CD14-positive monocyte (primary cell): ENCODE measurements at regions not wholly inside any gene's neighbourhood (a gene's known extent, or its start where the extent isn't known, plus 50 kb on each side); places are given as distances from the start of the nearest gene placed in this dataset.

Source experiments
- DNase-seq, 3 donors: peaks; one replicate each; pipeline ENCODE4 v3.0.0-alpha.2; 2011 to 2022
- H2AFZ ChIP-seq: 2 replicates; pipeline ENCODE4 v1.6.0; 2012; ENCODE audit warnings: mild to moderate bottlenecking, low read depth, low read length, inconsistent platforms; ENCODE audit not compliant: insufficient read depth, poor library complexity, severe bottlenecking
- H3K27ac ChIP-seq, 2 donors: 1 replicate in 1 of 2; 2 replicates in 1 of 2; pipeline ENCODE4 v1.5.1; 2012 to 2013; ENCODE audit warnings: low read length in 2 of 2, control low read depth in 1 of 2, inconsistent platforms in 1 of 2, low read depth in 1 of 2, mild to moderate bottlenecking in 1 of 2
- H3K27me3 ChIP-seq, 2 donors: one replicate each; pipeline versions ENCODE4 v1.6.0 to v1.6.1; 2011 to 2013; ENCODE audit warnings: low read length in 2 of 2; ENCODE audit not compliant: control insufficient read depth in 2 of 2, insufficient read depth in 2 of 2
- H3K36me3 ChIP-seq, 2 donors: replicated peaks in 1 of 2; 1 replicate in 1 of 2; 2 replicates in 1 of 2; pipeline versions ENCODE4 v1.5.1 to v1.6.1; 2012 to 2013; ENCODE audit warnings: low read length in 2 of 2, control low read depth in 1 of 2, inconsistent platforms in 1 of 2, mild to moderate bottlenecking in 1 of 2; ENCODE audit not compliant: insufficient read depth in 2 of 2, control insufficient read depth in 1 of 2
- H3K4me1 ChIP-seq, 2 donors: 1 replicate in 1 of 2; 2 replicates in 1 of 2; pipeline versions ENCODE4 v1.5.1 to v1.6.1; 2012 to 2013; ENCODE audit warnings: low read length in 2 of 2, control low read depth in 1 of 2, inconsistent platforms in 1 of 2, mild to moderate bottlenecking in 1 of 2, moderate library complexity in 1 of 2; ENCODE audit not compliant: insufficient read depth in 2 of 2, control insufficient read depth in 1 of 2
- H3K4me2 ChIP-seq: replicated peaks from 2 replicates; pipeline ENCODE3; 2012; ENCODE audit warnings: low read length, moderate library complexity, mild to moderate bottlenecking; ENCODE audit not compliant: poor library complexity, severe bottlenecking; ENCODE audit errors: extremely low read depth
- H3K4me3 ChIP-seq, 3 experiments: fragments of 200-600 bp in 1 of 3; sonication (generic) in 1 of 3; replicated peaks in 1 of 3; 1 replicate in 2 of 3; 2 replicates in 1 of 3; pipeline ENCODE4 v1.5.1; 2011 to 2013; ENCODE audit warnings: low read length in 3 of 3, mild to moderate bottlenecking in 3 of 3, control low read depth in 2 of 3, low read depth in 2 of 3, inconsistent platforms in 1 of 3, moderate library complexity in 1 of 3
- H3K79me2 ChIP-seq: 2 replicates; pipeline ENCODE4 v1.6.0; 2012; ENCODE audit warnings: mild to moderate bottlenecking, control low read depth, inconsistent platforms, low read length, moderate library complexity; ENCODE audit not compliant: insufficient read depth
- H3K9ac ChIP-seq: 2 replicates; pipeline ENCODE4 v1.6.0; 2017; ENCODE audit warnings: low read length, mild to moderate bottlenecking; ENCODE audit not compliant: insufficient read depth, poor library complexity, severe bottlenecking
- H3K9me3 ChIP-seq, 2 donors: replicated peaks in 1 of 2; 1 replicate in 1 of 2; 2 replicates in 1 of 2; pipeline versions ENCODE4 v1.5.1 to v1.6.1; 2012 to 2013; ENCODE audit warnings: low read length in 2 of 2, control low read depth in 1 of 2; ENCODE audit not compliant: control insufficient read depth in 1 of 2, insufficient read depth in 1 of 2
- H4K20me1 ChIP-seq: 2 replicates; pipeline ENCODE4 v1.6.0; 2012; ENCODE audit warnings: mild to moderate bottlenecking, low read length, control low read depth, moderate library complexity; ENCODE audit not compliant: insufficient read depth
- H3K27ac Mint-ChIP-seq, 7 donors: one replicate each; pipeline ENCODE4 v1.8.0; 2020; ENCODE audit warnings: mild to moderate bottlenecking in 7 of 7, mixed read lengths in 7 of 7, moderate library complexity in 6 of 7, inconsistent platforms in 2 of 7
- H3K27me3 Mint-ChIP-seq, 3 donors: one replicate each; pipeline ENCODE4 v1.8.0; 2021 to 2022; ENCODE audit warnings: low read depth in 3 of 3, mild to moderate bottlenecking in 3 of 3, mixed read lengths in 3 of 3, moderate library complexity in 3 of 3, inconsistent platforms in 1 of 3
- H3K36me3 Mint-ChIP-seq, 2 donors: one replicate each; pipeline ENCODE4 v1.8.0; 2020; ENCODE audit warnings: mixed read lengths in 2 of 2, inconsistent platforms in 1 of 2, mild to moderate bottlenecking in 1 of 2
- H3K4me1 Mint-ChIP-seq: one replicate; pipeline ENCODE4 v1.8.0; 2020; ENCODE audit warnings: mild to moderate bottlenecking, mixed read lengths
- H3K4me3 Mint-ChIP-seq, 2 donors: one replicate each; pipeline ENCODE4 v1.8.0; 2020; ENCODE audit warnings: mild to moderate bottlenecking in 2 of 2, mixed read lengths in 2 of 2, moderate library complexity in 1 of 2
- H3K9me3 Mint-ChIP-seq, 7 donors: one replicate each; pipeline ENCODE4 v1.8.0; 2020 to 2022; ENCODE audit warnings: mixed read lengths in 7 of 7, mild to moderate bottlenecking in 6 of 7, moderate library complexity in 6 of 7, inconsistent platforms in 2 of 7
- WGBS: methylation state at CpG from one replicate; pipeline ENCODE4 v1.1.5; 2013; ENCODE audit warnings: missing lambda C conversion rate; ENCODE audit not compliant: insufficient coverage; 5-methylcytosine and 5-hydroxymethylcytosine counted together
- intact Hi-C, 2 donors: fragments of 100-400 bp; cut with micrococcal nuclease; formaldehyde crosslinking; loops; one replicate each; pipeline versions ENCODE4 v1.15.0 to v1.15.1; 2023
- TF ChIP-seq, protein P1 (sequence below): fragments of 200-600 bp; IDR thresholded peaks from one replicate; pipeline ENCODE4 v1.8.0; 2022; ENCODE audit warnings: antibody characterized with exemption, mild to moderate bottlenecking

DNA sequence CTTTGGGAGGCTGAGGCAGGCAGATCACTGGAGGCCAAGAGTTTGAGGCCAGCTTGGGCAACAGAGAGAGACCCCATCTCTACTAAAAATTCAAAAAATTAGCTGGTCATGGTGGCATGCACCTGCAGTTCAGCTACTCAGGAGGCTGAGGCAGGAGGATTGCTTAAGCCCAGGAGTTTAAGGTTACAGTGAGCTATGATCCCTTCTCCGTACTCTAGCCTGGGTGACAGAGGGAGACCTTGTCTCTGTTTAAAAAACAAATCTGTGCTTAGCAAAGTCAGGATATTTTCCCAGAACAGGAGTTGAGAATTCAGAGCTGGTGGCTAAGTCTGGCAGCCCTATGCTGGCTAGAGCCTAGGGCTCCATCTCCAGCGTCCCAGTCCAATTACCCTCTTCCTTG lies 142.9 kb upstream of the PZP start:
- H3K27ac ChIP-seq: no peak overlapping the region
- H3K9ac ChIP-seq: no peak overlapping the region
- intact Hi-C loops: no loop called here
- H3K36me3 ChIP-seq: no peaks in the 10 kb centered on the region
- Mint-ChIP-seq H3K4me3 (no peak overlapping the region), H3K27me3 (peaks cover 0 to 3% (median 0%) of the 10 kb centered on the region in 3 donors), H3K9me3 (peaks cover 19 to 45% (median 39%) of the 10 kb centered on the region in 7 donors), H3K4me1 (peaks cover 11% of the 10 kb centered on the region), H3K27ac (no peak overlapping the region), H3K36me3 (peaks cover 0 to 2% of the 10 kb centered on the region in 2 donors)
- H3K4me3 ChIP-seq: no peak overlapping the region
- H4K20me1 ChIP-seq: no peaks in the 10 kb centered on the region
- H3K4me2 ChIP-seq: no peak overlapping the region
- DNase-seq: no peak
- H3K4me1 ChIP-seq: no peaks in the 10 kb centered on the region
- H3K79me2 ChIP-seq: no peaks in the 10 kb centered on the region
- no peaks in the 10 kb centered on the region for H3K27me3 ChIP-seq
- WGBS: 100% methylated on average over 2 of the region's 2 CpGs
- TF ChIP-seq, protein P1, sequence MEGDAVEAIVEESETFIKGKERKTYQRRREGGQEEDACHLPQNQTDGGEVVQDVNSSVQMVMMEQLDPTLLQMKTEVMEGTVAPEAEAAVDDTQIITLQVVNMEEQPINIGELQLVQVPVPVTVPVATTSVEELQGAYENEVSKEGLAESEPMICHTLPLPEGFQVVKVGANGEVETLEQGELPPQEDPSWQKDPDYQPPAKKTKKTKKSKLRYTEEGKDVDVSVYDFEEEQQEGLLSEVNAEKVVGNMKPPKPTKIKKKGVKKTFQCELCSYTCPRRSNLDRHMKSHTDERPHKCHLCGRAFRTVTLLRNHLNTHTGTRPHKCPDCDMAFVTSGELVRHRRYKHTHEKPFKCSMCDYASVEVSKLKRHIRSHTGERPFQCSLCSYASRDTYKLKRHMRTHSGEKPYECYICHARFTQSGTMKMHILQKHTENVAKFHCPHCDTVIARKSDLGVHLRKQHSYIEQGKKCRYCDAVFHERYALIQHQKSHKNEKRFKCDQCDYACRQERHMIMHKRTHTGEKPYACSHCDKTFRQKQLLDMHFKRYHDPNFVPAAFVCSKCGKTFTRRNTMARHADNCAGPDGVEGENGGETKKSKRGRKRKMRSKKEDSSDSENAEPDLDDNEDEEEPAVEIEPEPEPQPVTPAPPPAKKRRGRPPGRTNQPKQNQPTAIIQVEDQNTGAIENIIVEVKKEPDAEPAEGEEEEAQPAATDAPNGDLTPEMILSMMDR: no peak
- peaks cover 27 to 30% of the 10 kb centered on the region in 2 donors for H3K9me3 ChIP-seq
- no peak overlapping the region for H2AFZ ChIP-seq

- Histone ChIP-seq H3K4me3 (no peak overlapping the region), H2AFZ (peak overlapping the region; percentile 35), H3K4me1 (no peaks in the 10 kb centered on the region), H3K27me3 (no peaks in the 10 kb centered on the region), H3K9ac (no peak overlapping the region), H4K20me1 (no peaks in the 10 kb centered on the region), H3K79me2 (no peaks in the 10 kb centered on the region), H3K9me3 (peaks cover 27 to 30% of the 10 kb centered on the region in 2 donors), H3K27ac (no peak overlapping the region), H3K36me3 (no peaks in the 10 kb centered on the region), H3K4me2 (no peak overlapping the region)
- no peak for DNase-seq
- Mint-ChIP-seq H3K27ac (no peak overlapping the region), H3K27me3 (peaks cover 0 to 1% (median 0%) of the 10 kb centered on the region in 3 donors), H3K4me1 (peaks cover 11% of the 10 kb centered on the region), H3K36me3 (peaks cover 0 to 2% of the 10 kb centered on the region in 2 donors), H3K4me3 (no peak overlapping the region), H3K9me3 (peaks cover 19 to 37% (median 32%) of the 10 kb centered on the region in 7 donors)
- intact Hi-C loops: no loop called here
- TF ChIP-seq, protein P1: no peak
- WGBS: 74% methylated on average over 7 of the region's 16 CpGs
Measured at GRCh38 chr12:9349888-9350885, 142.0 kb upstream of the PZP start.
